GM12878 (cell line): ENCODE measurements at regions not wholly inside any gene's neighbourhood (a gene's known extent, or its start where the extent isn't known, plus 50 kb on each side); places are given as distances from the start of the nearest gene placed in this dataset. TPM values are rescaled to one million over a fixed set of nuclear protein-coding genes. Genes with fewer than 3 reads are reported as not detected.

ENCODE experiments used
- ATAC-seq: fragments of 200-7000 bp; cut with Tn5 transposase; 3 replicates; pipeline ENCODE4 v1.9.1; 2020; ENCODE audit warnings: mild to moderate bottlenecking, moderate library complexity
- BruUV-seq: library from RNA; stranded (reverse); fragments of 400-500 nt; replicated peaks from 2 replicates; lab custom pipeline; 2021; lab: Mats Ljungman, UMichigan
- CTCF ChIA-PET: fragments of 300-600 bp; sonication (Branson Sonifier 250); formaldehyde crosslinking; extraction: SDS; loops from one replicate; lab custom pipeline; 2021; ENCODE audit warnings: inconsistent platforms; lab: Yijun Ruan, JAX
- POLR2A ChIA-PET: fragments of 350-600 bp; formaldehyde crosslinking; extraction: SDS; loops from one replicate; lab custom pipeline; 2021; ENCODE audit warnings: inconsistent platforms; lab: Charles Lee
- RAD21 ChIA-PET: fragments of 300-600 bp; sonication (Branson Sonifier 250); formaldehyde crosslinking; loops from one replicate; lab custom pipeline; 2023; ENCODE audit warnings: antibody characterized with exemption; ENCODE audit not compliant: unreplicated experiment; lab: Charles Lee
- SMC1A ChIA-PET: fragments of 300-600 bp; sonication (Branson Sonifier 250); formaldehyde crosslinking; loops from one replicate; lab custom pipeline; 2023; ENCODE audit not compliant: unreplicated experiment, uncharacterized antibody; lab: Charles Lee
- DNase-seq: peaks from one replicate; pipeline ENCODE4 v3.0.0-alpha.2; 2011; ENCODE audit warnings: low read depth, low spot score
- FAIRE-seq: peaks from 3 replicates; lab custom pipeline; 2011; peaks lifted over from hg19 to GRCh38; lab: Jason Lieb, UNC
- H2AFZ ChIP-seq: 2 replicates; pipeline ENCODE4 v1.6.0; 2011; ENCODE audit warnings: low read depth, low read length, control low read depth; ENCODE audit not compliant: control insufficient read depth
- H3K27ac ChIP-seq: 2 replicates; pipeline ENCODE4 v1.5.1; 2011; ENCODE audit warnings: control low read depth; ENCODE audit not compliant: control insufficient read depth, insufficient read depth
- H3K27me3 ChIP-seq, 2 experiments: replicated peaks in 1 of 2; 2 replicates each; pipeline versions ENCODE4 v1.6.0 to v1.6.1; 2011; ENCODE audit warnings: low read length in 1 of 2; ENCODE audit not compliant: control insufficient read depth in 2 of 2, insufficient read depth in 2 of 2
- H3K36me3 ChIP-seq, 2 experiments: 2 replicates each; pipeline ENCODE4 v1.5.1; 2011; ENCODE audit warnings: low read length in 1 of 2; ENCODE audit not compliant: control insufficient read depth in 2 of 2, insufficient read depth in 2 of 2
- H3K4me1 ChIP-seq: 2 replicates; pipeline ENCODE4 v1.6.1; 2011; ENCODE audit warnings: mild to moderate bottlenecking, low read length, moderate library complexity, mixed read lengths; ENCODE audit not compliant: control insufficient read depth, insufficient read depth
- H3K4me2 ChIP-seq: 2 replicates; pipeline ENCODE4 v1.6.0; 2011; ENCODE audit warnings: control low read depth; ENCODE audit not compliant: control insufficient read depth, insufficient read depth
- H3K4me3 ChIP-seq: fragments of 200-600 bp; sonication (generic); 2 replicates; pipeline ENCODE4 v1.5.1; 2016
- H3K79me2 ChIP-seq: 2 replicates; pipeline ENCODE4 v1.6.0; 2011; ENCODE audit warnings: low read length; ENCODE audit not compliant: control insufficient read depth, insufficient read depth
- H3K9ac ChIP-seq: 2 replicates; pipeline ENCODE4 v1.8.0; 2011; ENCODE audit warnings: low read length, control low read depth, mixed read lengths; ENCODE audit not compliant: control insufficient read depth, insufficient read depth
- H3K9me3 ChIP-seq: replicated peaks from 3 replicates; pipeline ENCODE4 v1.5.1; 2011; ENCODE audit warnings: mild to moderate bottlenecking, low read length; ENCODE audit not compliant: control insufficient read depth, insufficient read depth
- H4K20me1 ChIP-seq: 2 replicates; pipeline ENCODE4 v1.6.0; 2011; ENCODE audit not compliant: control insufficient read depth, insufficient read depth
- NFIC ChIP-seq: IDR thresholded peaks from 2 replicates; pipeline ENCODE4 v1.6.1; 2012; ENCODE audit warnings: low read depth, mild to moderate bottlenecking, inconsistent platforms, low read length, moderate library complexity
- RELB ChIP-seq: fragments of 450-650 bp; IDR thresholded peaks from 2 replicates; pipeline ENCODE4 v1.6.1; 2017; ENCODE audit warnings: low read depth, mild to moderate bottlenecking, moderate library complexity
- STAT3 ChIP-seq: IDR thresholded peaks from 2 replicates; pipeline ENCODE4 v1.6.1; 2011; ENCODE audit warnings: low read depth, low read length, improper control_type of control experiment
- TCF3 ChIP-seq: IDR thresholded peaks from 2 replicates; pipeline ENCODE4 v1.6.1; 2012; ENCODE audit warnings: low read depth, mild to moderate bottlenecking, low read length, borderline replicate concordance; ENCODE audit not compliant: insufficient read depth
- ZNF274 ChIP-seq: IDR thresholded peaks from one replicate; pipeline ENCODE4 v1.8.0; 2011; ENCODE audit not compliant: insufficient read length, insufficient read depth
- WGBS: methylation state at CpG from one replicate; pipeline ENCODE4 v1.1.6; 2016; ENCODE audit warnings: low lambda C conversion rate; ENCODE audit not compliant: insufficient replicate concordance, insufficient coverage; ENCODE audit errors: missing lambda C conversion rate; 5-methylcytosine and 5-hydroxymethylcytosine counted together
- in situ Hi-C: fragments of 300-500 bp; cut with MboI; formaldehyde crosslinking; loops from 9 replicates; pipeline ENCODE4 v1.14.3; 2018; ENCODE audit warnings: mixed read lengths
- intact Hi-C: fragments of 100-400 bp; cut with micrococcal nuclease; formaldehyde crosslinking; loops from one replicate; pipeline ENCODE4 v1.14.2; 2022; ENCODE audit not compliant: unreplicated experiment
- small RNA-seq: library from RNA; depleted of rRNA; stranded (forward); fragments of <200 nt; gene quantifications from one replicate; pipeline ENCODE3, GENCODE V24; 2014

- WGBS: 18% methylated on average over 15 of the region's 15 CpGs
- Histone ChIP-seq H3K27me3 (no peaks in the 10 kb centered on the region; a peak in 1 of 4 replicates), H2AFZ (no peak overlapping the region), H3K27ac (no peak overlapping the region), H3K9me3 (no peaks in the 10 kb centered on the region), H3K4me2 (no peak overlapping the region), H3K4me1 (no peaks in the 10 kb centered on the region; the same call in 1 of the 2 replicates), H3K79me2 (no peaks in the 10 kb centered on the region), H3K4me3 (no peak overlapping the region), H4K20me1 (no peaks in the 10 kb centered on the region), H3K9ac (no peak overlapping the region), H3K36me3 (no peaks in the 10 kb centered on the region)
- TF ChIP-seq NFIC (no peak), ZNF274 (no peak), TCF3 (peak; percentile 27; the same call in 1 of the 2 replicates)
- ChIA-PET RAD21 (no interaction called here), POLR2A (no interaction called here), SMC1A (no interaction called here), CTCF (interaction anchor here (0.6 kb wide), 1 partner anchor 362 kb away, joined by 4 read pairs; no protein-coding TSS in a partner anchor)
- DNase-seq (no peak), FAIRE-seq (no peak), ATAC-seq (no peak)
- in situ Hi-C loops: no loop called here
- no TSS peak for BruUV-seq
- intact Hi-C loops: no loop called here
Measured at GRCh38 chr2:15889442-15890123, 50.8 kb upstream of the MYCN start.

DNA sequence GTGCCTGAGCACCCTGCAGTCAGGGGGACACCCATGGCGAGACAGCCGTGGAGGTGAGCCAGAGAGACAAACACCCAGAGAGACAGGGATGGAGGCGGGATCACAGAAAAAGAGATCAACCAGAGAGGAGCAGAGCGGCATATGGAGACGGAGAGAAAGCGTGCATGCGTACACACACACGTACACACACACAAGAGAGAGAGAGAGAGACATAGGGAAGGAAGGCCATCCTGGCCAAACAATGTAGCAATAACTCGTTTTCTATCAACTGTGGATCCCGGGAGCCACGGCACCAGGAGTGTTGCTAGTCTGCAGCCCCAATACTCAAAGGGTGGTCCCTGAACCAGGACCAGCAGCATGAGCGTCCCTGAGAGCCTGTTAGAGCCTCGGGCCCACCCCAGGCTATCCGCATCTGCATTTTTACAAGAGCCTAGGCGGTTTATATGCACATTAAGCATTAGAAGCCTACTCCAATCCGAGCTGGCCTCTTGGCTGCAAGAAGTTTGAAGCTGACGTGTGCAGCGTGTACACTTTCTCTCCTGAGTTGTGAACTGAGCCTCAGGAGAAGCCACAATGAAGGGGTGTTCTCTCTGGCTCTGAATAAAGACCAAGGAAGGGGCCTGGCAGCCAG lies 50.1 kb upstream of the MYCN start:
- in situ Hi-C loops: no loop called here

More for the DNA sequence above, 50.1 kb upstream of the MYCN start:
- no peak overlapping the region for H2AFZ ChIP-seq
- no peaks in the 10 kb centered on the region for H3K36me3 ChIP-seq
- H3K27me3 ChIP-seq: no peaks in the 10 kb centered on the region; a peak in 1 of 4 replicates
- no peaks in the 10 kb centered on the region for H3K79me2 ChIP-seq
- SMC1A ChIA-PET: no interaction called here
- ATAC-seq (no peak), FAIRE-seq (no peak), DNase-seq (no peak)
- intact Hi-C loops: no loop called here
- no peak overlapping the region for H3K27ac ChIP-seq
- BruUV-seq: no TSS peak
- H4K20me1 ChIP-seq: no peaks in the 10 kb centered on the region
- CTCF ChIA-PET: no interaction called here
- no peak overlapping the region for H3K4me2 ChIP-seq
- no peaks in the 10 kb centered on the region for H3K9me3 ChIP-seq
- RAD21 ChIA-PET: no interaction called here
- H3K4me3 ChIP-seq: no peak overlapping the region
- no peaks in the 10 kb centered on the region; the same call in 1 of the 2 replicates for H3K4me1 ChIP-seq
- H3K9ac ChIP-seq: no peak overlapping the region
- WGBS: 35% methylated on average over 18 of the region's 18 CpGs
- POLR2A ChIA-PET: no interaction called here
- TF ChIP-seq STAT3 (no peak), RELB (no peak)

Small RNA genes lying in the stretch of these regions (small RNA-seq; reads per million reads assigned to genes)
- gene RNU5E-7P: not detected
